ENCODE measurements at regions not wholly inside any gene's neighbourhood (a gene's known extent, or its start where the extent isn't known, plus 50 kb on each side); places are given as distances from the start of the nearest gene placed in this dataset.

DNA sequence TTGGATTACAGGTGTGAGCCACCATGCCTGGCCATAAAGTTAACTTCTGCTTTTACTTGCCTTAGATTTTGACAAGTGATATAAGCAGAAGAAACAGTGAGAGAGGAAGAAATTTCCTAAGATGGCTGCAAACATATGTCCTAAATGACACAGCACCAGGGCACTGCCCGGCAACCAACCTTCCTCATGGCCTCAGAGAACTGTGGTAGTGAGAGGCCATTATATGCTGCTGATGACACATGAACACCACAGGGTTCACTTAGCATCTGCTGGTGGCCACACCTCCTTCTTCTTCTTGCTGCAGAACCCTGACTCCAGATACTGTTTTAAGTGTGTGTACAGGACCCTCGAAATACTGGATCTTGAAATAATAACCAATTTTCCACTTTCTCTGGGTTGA, 88.2 kb downstream of the KCTD12 start:
- no peak overlapping the region for H3K27ac ChIP-seq (ENCODE audit: low read depth, low read length)
- 70 to 79% (median 71%) methylated on average over 2 of the region's 2 CpGs for WGBS, 3 donors

GRCh38 chr13:76797361-76797760, 88.8 kb downstream of the KCTD12 start:
- no peak overlapping the region for H3K27ac ChIP-seq (ENCODE audit: low read depth, low read length)
- 54 to 87% (median 80%) methylated on average over 5 of the region's 5 CpGs for WGBS, 3 donors

DNA sequence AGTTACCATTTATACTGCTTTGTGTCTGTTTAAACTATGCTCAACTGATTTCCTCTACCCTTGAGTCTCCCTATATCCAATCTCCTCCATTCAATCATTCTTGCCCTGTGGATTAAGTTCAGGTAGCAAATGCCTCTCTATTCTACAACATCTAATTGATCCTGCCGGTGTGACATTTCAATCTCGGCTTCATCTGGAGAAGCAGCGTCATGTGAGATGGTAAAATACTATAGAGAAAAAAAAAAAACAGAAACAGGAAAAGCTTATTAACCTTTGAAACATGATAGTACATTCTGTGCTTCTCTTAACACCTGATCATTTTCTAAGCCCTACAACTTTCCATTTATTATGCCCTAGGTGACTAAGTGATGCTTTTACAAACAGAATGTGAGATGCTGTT, 89.4 kb downstream of the KCTD12 start:
- 78 to 93% (median 92%) methylated on average over 3 of the region's 3 CpGs for WGBS, 3 donors
- no peak overlapping the region for H3K27ac ChIP-seq (ENCODE audit: low read depth, low read length)

GRCh38 chr13:76795701-76796695, 90.2 kb downstream of the KCTD12 start:
- H3K27ac ChIP-seq (ENCODE audit: low read depth, low read length), result no peak overlapping the region
- 51 to 89% (median 74%) methylated on average over 5 of the region's 5 CpGs for WGBS, 3 donors

- no peak overlapping the region for H3K27ac ChIP-seq (ENCODE audit: low read depth, low read length)
These were observed 93.4 kb downstream of the KCTD12 start for GRCh38 chr13:76792731-76793347.

DNA sequence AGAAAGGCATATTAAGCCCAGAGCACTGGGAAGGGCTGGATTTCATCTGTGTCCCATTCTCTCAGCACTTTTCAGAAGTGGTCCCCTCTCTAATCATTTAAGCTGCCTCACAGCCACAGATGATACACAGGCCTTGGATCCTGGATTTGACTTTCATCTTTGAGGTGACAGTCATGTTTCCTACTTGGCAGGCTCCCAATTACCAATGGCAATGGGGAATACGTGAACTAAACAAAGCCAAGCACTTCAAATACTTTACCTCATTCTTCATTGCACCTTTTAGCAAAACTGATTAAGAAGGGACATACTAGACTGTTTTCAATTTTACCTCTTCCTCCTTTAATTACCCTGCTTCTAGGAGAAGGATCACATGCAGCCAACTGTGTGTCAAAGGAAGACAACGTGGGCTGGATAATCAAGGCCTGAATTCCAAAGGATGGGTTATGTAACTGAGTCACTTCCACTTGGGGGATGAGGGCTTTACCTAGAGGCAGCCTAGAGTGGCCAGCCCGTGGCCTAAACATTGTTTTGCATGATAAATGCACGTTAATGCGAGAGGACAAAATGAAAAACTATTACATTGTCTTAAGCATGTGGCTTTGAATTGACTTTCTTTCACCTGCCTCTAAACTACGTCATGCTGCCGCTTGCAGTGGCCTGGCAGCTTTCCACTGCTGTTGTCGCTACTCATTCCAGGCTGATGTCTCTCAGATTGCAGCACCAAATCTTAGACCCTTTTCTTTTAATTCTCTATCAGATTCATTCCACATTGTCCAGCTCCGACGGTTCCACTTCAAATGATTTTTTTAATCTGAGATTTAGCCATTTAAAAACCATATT, 95.0 kb downstream of the KCTD12 start:
- H3K27ac ChIP-seq (ENCODE audit: low read depth, low read length), result no peak overlapping the region
- WGBS, 3 donors, result 68 to 80% (median 79%) methylated on average over 10 of the region's 10 CpGs

More at GRCh38 chr13:76792731-76793347, 93.4 kb downstream of the KCTD12 start:
- 19 to 47% (median 25%) methylated on average over 4 of the region's 4 CpGs for WGBS, 3 donors

DNA sequence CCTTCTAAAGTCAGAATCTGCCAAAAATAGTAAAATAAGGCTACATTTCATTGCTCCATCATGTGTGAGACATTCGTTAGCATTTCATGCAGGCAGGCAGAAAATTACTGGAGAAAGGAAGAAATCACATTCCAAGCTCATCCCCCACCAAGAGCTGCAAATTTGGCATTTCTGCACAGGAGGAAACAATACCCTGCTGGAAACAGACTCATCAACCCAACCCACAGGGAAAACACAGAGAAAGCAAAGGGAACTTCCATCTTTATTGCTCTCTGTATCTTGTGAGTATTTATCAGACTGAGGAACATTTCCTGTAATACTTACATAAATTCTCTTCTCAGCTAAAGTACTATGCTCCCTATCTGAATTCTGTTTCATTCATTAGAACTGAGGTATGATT, 95.7 kb downstream of the KCTD12 start:
- WGBS, 3 donors, result 54 to 77% (median 58%) methylated on average over 1 of the region's 1 CpG
- H3K27ac ChIP-seq (ENCODE audit: low read depth, low read length), result no peak overlapping the region

DNA sequence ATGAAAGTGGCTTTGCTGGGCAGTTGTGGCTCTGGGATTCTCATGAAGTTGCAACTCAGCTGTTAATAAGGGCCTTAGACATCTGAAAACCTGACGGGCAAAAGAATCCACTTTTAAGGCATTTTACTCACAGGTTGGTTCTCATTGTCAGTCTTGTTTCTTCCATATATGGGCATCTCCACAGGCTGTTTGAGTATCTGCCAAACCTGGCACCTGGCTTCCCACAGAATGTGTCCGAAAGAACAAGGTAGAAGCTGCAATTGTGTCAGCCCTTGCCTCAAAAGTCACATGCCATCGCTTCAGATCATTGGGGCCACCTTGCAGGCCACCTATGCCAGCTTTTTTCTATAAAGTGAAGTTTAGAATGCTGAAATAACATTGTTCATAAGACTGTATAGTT, 102.4 kb downstream of the KCTD12 start:
- WGBS, 3 donors, result 72 to 93% (median 78%) methylated on average over 3 of the region's 3 CpGs
- no peak overlapping the region for H3K27ac ChIP-seq (ENCODE audit: low read depth, low read length)

DNA sequence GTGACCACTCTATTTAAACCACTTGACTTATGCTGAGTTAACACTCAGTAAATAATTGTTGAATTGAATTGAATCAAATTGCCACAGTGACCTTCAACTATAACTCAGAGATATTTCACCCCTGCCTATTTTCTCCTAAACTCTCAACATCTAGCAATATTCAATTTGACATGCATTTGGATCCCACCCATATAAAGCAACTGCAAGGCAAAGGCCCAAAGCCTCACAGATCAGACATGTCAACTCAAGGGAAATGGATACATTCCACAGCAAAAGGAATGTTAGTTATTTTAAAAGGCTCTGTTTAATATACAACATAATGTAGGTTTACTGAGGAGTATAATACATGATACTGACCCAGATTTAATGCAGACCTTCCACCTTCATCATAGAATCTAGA, 107.4 kb downstream of the KCTD12 start:
- H3K27ac ChIP-seq (ENCODE audit: low read depth, low read length), result no peak overlapping the region

- 91 to 95% (median 93%) methylated on average over 1 of the region's 1 CpG for WGBS, 3 donors
- H3K27ac ChIP-seq (ENCODE audit: low read depth, low read length), result no peak overlapping the region
These were observed 109.1 kb downstream of the KCTD12 start for GRCh38 chr13:76777096-76777495.

- 57 to 66% (median 62%) methylated on average over 3 of the region's 3 CpGs for whole genome bisulfite sequencing, 3 donors
- no peak overlapping the region for H3K27ac ChIP-seq (ENCODE audit: low read depth, low read length)
These were observed 111.0 kb downstream of the KCTD12 start for GRCh38 chr13:76775088-76775740.

GRCh38 chr13:76773448-76774094, 112.6 kb downstream of the KCTD12 start:
- 60 to 73% (median 71%) methylated on average over 5 of the region's 5 CpGs for WGBS, 3 donors
- H3K27ac ChIP-seq (ENCODE audit: low read depth, low read length), result no peak overlapping the region

- WGBS, 3 donors, result 94 to 100% (median 97%) methylated on average over 1 of the region's 1 CpG
- no peak overlapping the region for H3K27ac ChIP-seq (ENCODE audit: low read depth, low read length)
These were observed 114.0 kb downstream of the KCTD12 start for GRCh38 chr13:76772241-76772640.

DNA sequence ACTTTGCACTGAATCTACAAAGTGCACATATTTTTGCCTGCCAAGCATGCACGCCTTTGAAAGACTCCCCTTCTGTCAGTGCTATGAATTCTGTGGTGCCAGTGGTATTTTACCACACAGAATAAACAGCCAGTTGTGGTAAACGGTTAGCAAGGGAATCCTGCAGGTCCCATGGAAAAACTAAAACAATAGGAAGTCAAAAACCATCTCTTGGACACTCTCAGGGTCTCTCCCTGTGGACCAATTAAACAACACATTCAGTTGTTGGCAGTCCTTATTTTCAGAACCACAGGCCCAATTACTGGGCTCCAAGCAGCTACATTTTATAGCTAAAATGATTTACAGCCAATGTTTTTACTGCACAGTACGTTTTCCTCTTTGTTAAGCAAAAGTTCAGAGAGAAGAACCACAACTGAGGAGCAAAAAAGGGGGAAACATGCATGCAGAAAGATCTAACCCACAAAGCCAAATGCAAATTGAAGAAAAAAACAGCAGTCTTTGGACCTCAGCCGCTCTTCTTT, 116.9 kb downstream of the KCTD12 start:
- WGBS, 3 donors, result 21 to 43% (median 31%) methylated on average over 4 of the region's 4 CpGs
- no peak overlapping the region for H3K27ac ChIP-seq (ENCODE audit: low read depth, low read length)

- 54 to 70% (median 65%) methylated on average over 1 of the region's 1 CpG for WGBS, 3 donors
- no peak overlapping the region for H3K27ac ChIP-seq (ENCODE audit: low read depth, low read length)
These were observed 117.8 kb downstream of the KCTD12 start for GRCh38 chr13:76768384-76768783.

- WGBS, 3 donors, result 77 to 93% (median 87%) methylated on average over 1 of the region's 1 CpG
- H3K27ac ChIP-seq (ENCODE audit: low read depth, low read length), result no peak overlapping the region
These were observed 121.3 kb downstream of the KCTD12 start for GRCh38 chr13:76764916-76765315.

- 8 to 38% (median 26%) methylated on average over 1 of the region's 1 CpG for WGBS, 3 donors
- no peak overlapping the region for H3K27ac ChIP-seq (ENCODE audit: low read depth, low read length)
These were observed 121.8 kb downstream of the KCTD12 start for GRCh38 chr13:76764429-76764828.

- H3K27ac ChIP-seq (ENCODE audit: low read depth, low read length), result no peak overlapping the region
These were observed 123.5 kb downstream of the KCTD12 start for GRCh38 chr13:76762721-76763120.

More at GRCh38 chr13:76762721-76763120, 123.5 kb downstream of the KCTD12 start:
- WGBS, 3 donors, result 49 to 60% (median 59%) methylated on average over 2 of the region's 2 CpGs

Measured in adipose tissue (tissue), 3 donors.